ENCODE measurements at regions not wholly inside any gene's neighbourhood (a gene's known extent, or its start where the extent isn't known, plus 50 kb on each side); places are given as distances from the start of the nearest gene placed in this dataset.

DNA sequence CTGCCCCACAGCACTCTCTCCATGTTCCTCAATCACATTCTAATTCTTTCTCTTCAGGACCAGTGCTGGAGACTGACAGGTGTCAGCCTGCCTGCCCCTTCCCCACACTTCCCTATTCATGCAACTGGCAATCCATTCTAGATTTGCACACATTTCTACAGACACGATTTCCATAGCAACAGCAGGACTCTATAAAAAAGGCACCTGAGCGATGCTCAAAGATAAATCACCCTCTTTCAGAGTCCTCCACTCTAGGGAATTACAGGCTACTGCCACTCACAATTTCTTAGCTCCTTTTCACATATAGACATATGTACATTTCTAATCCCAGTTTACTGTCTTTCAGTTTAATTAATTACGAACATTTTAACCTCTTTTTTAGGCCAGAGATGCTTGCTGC, 118.1 kb upstream of the ANKRD1 start:
- TF ChIP-seq, protein P1, sequence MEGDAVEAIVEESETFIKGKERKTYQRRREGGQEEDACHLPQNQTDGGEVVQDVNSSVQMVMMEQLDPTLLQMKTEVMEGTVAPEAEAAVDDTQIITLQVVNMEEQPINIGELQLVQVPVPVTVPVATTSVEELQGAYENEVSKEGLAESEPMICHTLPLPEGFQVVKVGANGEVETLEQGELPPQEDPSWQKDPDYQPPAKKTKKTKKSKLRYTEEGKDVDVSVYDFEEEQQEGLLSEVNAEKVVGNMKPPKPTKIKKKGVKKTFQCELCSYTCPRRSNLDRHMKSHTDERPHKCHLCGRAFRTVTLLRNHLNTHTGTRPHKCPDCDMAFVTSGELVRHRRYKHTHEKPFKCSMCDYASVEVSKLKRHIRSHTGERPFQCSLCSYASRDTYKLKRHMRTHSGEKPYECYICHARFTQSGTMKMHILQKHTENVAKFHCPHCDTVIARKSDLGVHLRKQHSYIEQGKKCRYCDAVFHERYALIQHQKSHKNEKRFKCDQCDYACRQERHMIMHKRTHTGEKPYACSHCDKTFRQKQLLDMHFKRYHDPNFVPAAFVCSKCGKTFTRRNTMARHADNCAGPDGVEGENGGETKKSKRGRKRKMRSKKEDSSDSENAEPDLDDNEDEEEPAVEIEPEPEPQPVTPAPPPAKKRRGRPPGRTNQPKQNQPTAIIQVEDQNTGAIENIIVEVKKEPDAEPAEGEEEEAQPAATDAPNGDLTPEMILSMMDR (IDR thresholded peaks at IDR 0.05): no peak
- TF ChIP-seq EZH2phosphoT487 (IDR thresholded peaks at IDR 0.05; ENCODE audit: borderline replicate concordance, low read depth): no peak
- TF ChIP-seq, protein P2, sequence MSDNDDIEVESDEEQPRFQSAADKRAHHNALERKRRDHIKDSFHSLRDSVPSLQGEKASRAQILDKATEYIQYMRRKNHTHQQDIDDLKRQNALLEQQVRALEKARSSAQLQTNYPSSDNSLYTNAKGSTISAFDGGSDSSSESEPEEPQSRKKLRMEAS (IDR thresholded peaks at IDR 0.05; ENCODE audit: low read depth): no peak
- TF ChIP-seq RAD21 (IDR thresholded peaks at IDR 0.05; ENCODE audit: low read length): no peak
- no peak for TF ChIP-seq RCOR1 (IDR thresholded peaks at IDR 0.05; ENCODE audit: low read length)
- no peak for TF ChIP-seq JUND (IDR thresholded peaks at IDR 0.05)

Measured in SK-N-SH (cell line).